Suprapubic skin (tissue), 4 donors: ENCODE measurements at regions not wholly inside any gene's neighbourhood (a gene's known extent, or its start where the extent isn't known, plus 50 kb on each side); places are given as distances from the start of the nearest gene placed in this dataset.

Experiments used
- DNase-seq, 2 donors: peaks; one replicate each; pipeline ENCODE4 v3.0.0-alpha.2; 2019; ENCODE audit warnings: low spot score in 2 of 2
- H3K27ac ChIP-seq: fragments of 200-600 bp; sonication (generic); one replicate; pipeline ENCODE4 v1.5.1; 2019
- H3K27me3 ChIP-seq: fragments of 200-600 bp; sonication (generic); one replicate; pipeline ENCODE4 v1.5.1; 2019
- H3K36me3 ChIP-seq: fragments of 200-600 bp; sonication (generic); one replicate; pipeline ENCODE4 v1.5.1; 2019
- H3K4me1 ChIP-seq: fragments of 200-600 bp; sonication (generic); one replicate; pipeline ENCODE4 v1.5.1; 2019
- H3K4me3 ChIP-seq: fragments of 200-600 bp; sonication (generic); one replicate; pipeline ENCODE4 v1.5.1; 2019; ENCODE audit warnings: mild to moderate bottlenecking
- H3K9me3 ChIP-seq: fragments of 200-600 bp; sonication (generic); one replicate; pipeline ENCODE4 v1.5.1; 2019
- CTCF ChIP-seq, 2 donors: fragments of 200-600 bp in 1 of 2; fragments of 450-650 bp in 1 of 2; sonication (generic) in 1 of 2; IDR thresholded peaks; one replicate each; pipeline ENCODE4 v1.5.1; 2016 to 2019; ENCODE audit warnings: antibody characterized with exemption in 2 of 2, mild to moderate bottlenecking in 1 of 2, moderate library complexity in 1 of 2
- EP300 ChIP-seq: sonication (generic); formaldehyde crosslinking; IDR thresholded peaks from one replicate; pipeline ENCODE4 v1.6.1; 2017; ENCODE audit warnings: antibody characterized with exemption
- POLR2A ChIP-seq, 2 donors: fragments of 450-650 bp; IDR thresholded peaks; one replicate each; pipeline ENCODE4 v1.6.1; 2017; ENCODE audit warnings: antibody characterized with exemption in 2 of 2, mild to moderate bottlenecking in 2 of 2, moderate library complexity in 2 of 2
- POLR2AphosphoS5 ChIP-seq, 3 donors: sonication (generic); formaldehyde crosslinking; IDR thresholded peaks; one replicate each; pipeline ENCODE4 v1.6.1; 2017; ENCODE audit warnings: antibody characterized with exemption in 3 of 3
- WGBS: methylation state at CpG from one replicate; pipeline ENCODE4 v1.1.5; 2018; 5-methylcytosine and 5-hydroxymethylcytosine counted together

- 55% methylated on average over 1 of the region's 1 CpG for WGBS
Measured at GRCh38 chr4:55753856-55754255, 65.7 kb upstream of the EXOC1L start.

GRCh38 chr4:55754754-55755350 lies 64.7 kb upstream of the EXOC1L start:
- no peaks in the 10 kb centered on the region for H3K27me3 ChIP-seq
- TF ChIP-seq CTCF (IDR thresholded peaks at IDR 0.05) (no peak), EP300 (no peak), POLR2AphosphoS5 (IDR thresholded peaks at IDR 0.05) (no peak), POLR2A (IDR thresholded peaks at IDR 0.05) (no peak)
- WGBS = 73% methylated on average over 6 of the region's 6 CpGs
- no peak overlapping the region for H3K4me3 ChIP-seq
- H3K27ac ChIP-seq = no peak overlapping the region
- DNase-seq = no peak
- no peaks in the 10 kb centered on the region for H3K36me3 ChIP-seq
- H3K9me3 ChIP-seq = no peaks in the 10 kb centered on the region
- no peaks in the 10 kb centered on the region for H3K4me1 ChIP-seq

More at GRCh38 chr4:55753856-55754255, 65.7 kb upstream of the EXOC1L start:
- Histone ChIP-seq H3K27me3 (no peaks in the 10 kb centered on the region), H3K4me3 (no peak overlapping the region), H3K36me3 (no peaks in the 10 kb centered on the region), H3K9me3 (no peaks in the 10 kb centered on the region), H3K4me1 (no peaks in the 10 kb centered on the region), H3K27ac (no peak overlapping the region)
- TF ChIP-seq CTCF (IDR thresholded peaks at IDR 0.05) = no peak
- TF ChIP-seq EP300 = no peak
- TF ChIP-seq POLR2A (IDR thresholded peaks at IDR 0.05) = no peak
- no peak for DNase-seq

- TF ChIP-seq EP300 = no peak
- TF ChIP-seq POLR2A (IDR thresholded peaks at IDR 0.05) = no peak
- no peak for TF ChIP-seq CTCF (IDR thresholded peaks at IDR 0.05)
- TF ChIP-seq POLR2AphosphoS5 (IDR thresholded peaks at IDR 0.05) = no peak
- Histone ChIP-seq H3K27me3 (no peaks in the 10 kb centered on the region), H3K27ac (no peak overlapping the region), H3K36me3 (no peaks in the 10 kb centered on the region), H3K4me1 (no peaks in the 10 kb centered on the region), H3K4me3 (no peak overlapping the region), H3K9me3 (no peaks in the 10 kb centered on the region)
- 95% methylated on average over 3 of the region's 3 CpGs for WGBS
- DNase-seq = no peak
Measured at GRCh38 chr4:55756208-55756607, 63.4 kb upstream of the EXOC1L start.

- Histone ChIP-seq H3K36me3 (no peaks in the 10 kb centered on the region), H3K4me3 (no peak overlapping the region), H3K9me3 (no peaks in the 10 kb centered on the region), H3K27me3 (no peaks in the 10 kb centered on the region), H3K27ac (no peak overlapping the region), H3K4me1 (no peaks in the 10 kb centered on the region)
- TF ChIP-seq POLR2A (IDR thresholded peaks at IDR 0.05) (no peak), POLR2AphosphoS5 (IDR thresholded peaks at IDR 0.05) (no peak), CTCF (IDR thresholded peaks at IDR 0.05) (no peak), EP300 (no peak)
- DNase-seq = no peak
Measured at GRCh38 chr4:55757356-55757952, 62.1 kb upstream of the EXOC1L start.

- H3K27me3 ChIP-seq = no peaks in the 10 kb centered on the region
- H3K4me1 ChIP-seq = no peaks in the 10 kb centered on the region
- WGBS = 75% methylated on average over 2 of the region's 2 CpGs
- DNase-seq = no peak
- TF ChIP-seq EP300 (no peak), CTCF (IDR thresholded peaks at IDR 0.05) (no peak), POLR2AphosphoS5 (IDR thresholded peaks at IDR 0.05) (no peak), POLR2A (IDR thresholded peaks at IDR 0.05) (no peak)
- H3K9me3 ChIP-seq = no peaks in the 10 kb centered on the region
- no peak overlapping the region for H3K4me3 ChIP-seq
- H3K27ac ChIP-seq = no peak overlapping the region
- no peaks in the 10 kb centered on the region for H3K36me3 ChIP-seq
Measured at GRCh38 chr4:55758066-55758465, 61.5 kb upstream of the EXOC1L start.
